ENCODE measurements at regions not wholly inside any gene's neighbourhood (a gene's known extent, or its start where the extent isn't known, plus 50 kb on each side); places are given as distances from the start of the nearest gene placed in this dataset.

DNA sequence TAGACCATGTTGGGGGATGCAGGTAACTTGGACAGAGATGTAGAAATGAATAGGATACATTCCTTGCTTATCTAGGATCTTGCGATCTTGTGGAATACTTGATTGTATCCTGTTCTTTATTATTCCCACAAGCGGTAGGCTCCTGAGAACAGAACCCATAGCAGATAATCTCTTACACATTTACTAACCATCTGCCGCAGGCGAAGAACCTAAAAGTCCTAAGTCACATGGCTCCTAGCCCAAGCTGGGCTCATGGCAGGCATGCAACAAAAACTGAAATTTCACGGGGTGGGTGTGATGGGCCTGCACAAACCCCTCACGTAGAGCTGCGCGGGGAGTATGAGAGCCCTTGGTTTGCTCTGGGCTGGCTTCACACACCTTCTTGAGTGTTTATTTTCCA, 177.4 kb upstream of the NECTIN1 start:
- peak overlapping the region in 3 of 4 donors; percentile 42 to 78 (median 62) for H3K27ac ChIP-seq
- no peaks in the 10 kb centered on the region for H3K9me3 ChIP-seq
- H3K4me3 ChIP-seq: no peak overlapping the region
- no peak for DNase-seq
- H3K4me1 ChIP-seq: peaks cover 0 to 35% (median 5%) of the 10 kb centered on the region in 4 donors
- TF ChIP-seq POLR2A (IDR thresholded peaks at IDR 0.05): no peak
- TF ChIP-seq, protein P1, sequence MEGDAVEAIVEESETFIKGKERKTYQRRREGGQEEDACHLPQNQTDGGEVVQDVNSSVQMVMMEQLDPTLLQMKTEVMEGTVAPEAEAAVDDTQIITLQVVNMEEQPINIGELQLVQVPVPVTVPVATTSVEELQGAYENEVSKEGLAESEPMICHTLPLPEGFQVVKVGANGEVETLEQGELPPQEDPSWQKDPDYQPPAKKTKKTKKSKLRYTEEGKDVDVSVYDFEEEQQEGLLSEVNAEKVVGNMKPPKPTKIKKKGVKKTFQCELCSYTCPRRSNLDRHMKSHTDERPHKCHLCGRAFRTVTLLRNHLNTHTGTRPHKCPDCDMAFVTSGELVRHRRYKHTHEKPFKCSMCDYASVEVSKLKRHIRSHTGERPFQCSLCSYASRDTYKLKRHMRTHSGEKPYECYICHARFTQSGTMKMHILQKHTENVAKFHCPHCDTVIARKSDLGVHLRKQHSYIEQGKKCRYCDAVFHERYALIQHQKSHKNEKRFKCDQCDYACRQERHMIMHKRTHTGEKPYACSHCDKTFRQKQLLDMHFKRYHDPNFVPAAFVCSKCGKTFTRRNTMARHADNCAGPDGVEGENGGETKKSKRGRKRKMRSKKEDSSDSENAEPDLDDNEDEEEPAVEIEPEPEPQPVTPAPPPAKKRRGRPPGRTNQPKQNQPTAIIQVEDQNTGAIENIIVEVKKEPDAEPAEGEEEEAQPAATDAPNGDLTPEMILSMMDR (IDR thresholded peaks at IDR 0.05): no peak
- H3K27me3 ChIP-seq: no peaks in the 10 kb centered on the region
- no peaks in the 10 kb centered on the region for H3K36me3 ChIP-seq

DNA sequence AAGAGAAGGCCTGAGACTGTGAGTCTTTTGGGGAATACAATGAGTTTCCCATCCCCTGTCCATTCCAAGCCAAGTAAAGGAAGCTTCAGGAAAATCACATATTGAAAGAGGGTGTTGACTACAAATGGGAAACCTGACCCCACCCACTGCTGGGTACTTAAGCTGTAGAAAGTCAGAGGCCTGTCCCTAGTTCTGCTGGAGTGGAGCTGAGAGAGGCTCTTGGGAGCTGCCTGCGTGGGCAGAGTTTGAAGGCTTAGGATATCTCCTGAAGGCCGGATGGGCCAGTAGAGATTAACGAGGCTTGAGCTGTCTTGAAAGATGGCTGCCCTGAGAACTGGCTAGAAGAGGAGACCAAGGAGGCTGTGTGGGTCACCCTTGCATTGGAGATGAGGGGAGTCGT, 176.2 kb upstream of the NECTIN1 start:
- Histone ChIP-seq H3K36me3 (no peaks in the 10 kb centered on the region), H3K4me3 (no peak overlapping the region), H3K4me1 (peaks cover 0 to 29% (median 5%) of the 10 kb centered on the region in 4 donors), H3K27me3 (no peaks in the 10 kb centered on the region), H3K27ac (peak overlapping the region in 3 of 4 donors; percentile 43 to 78 (median 44)), H3K9me3 (no peaks in the 10 kb centered on the region)
- DNase-seq: no peak
- TF ChIP-seq POLR2A (IDR thresholded peaks at IDR 0.05): no peak
- TF ChIP-seq, protein P1 (IDR thresholded peaks at IDR 0.05): no peak

DNA sequence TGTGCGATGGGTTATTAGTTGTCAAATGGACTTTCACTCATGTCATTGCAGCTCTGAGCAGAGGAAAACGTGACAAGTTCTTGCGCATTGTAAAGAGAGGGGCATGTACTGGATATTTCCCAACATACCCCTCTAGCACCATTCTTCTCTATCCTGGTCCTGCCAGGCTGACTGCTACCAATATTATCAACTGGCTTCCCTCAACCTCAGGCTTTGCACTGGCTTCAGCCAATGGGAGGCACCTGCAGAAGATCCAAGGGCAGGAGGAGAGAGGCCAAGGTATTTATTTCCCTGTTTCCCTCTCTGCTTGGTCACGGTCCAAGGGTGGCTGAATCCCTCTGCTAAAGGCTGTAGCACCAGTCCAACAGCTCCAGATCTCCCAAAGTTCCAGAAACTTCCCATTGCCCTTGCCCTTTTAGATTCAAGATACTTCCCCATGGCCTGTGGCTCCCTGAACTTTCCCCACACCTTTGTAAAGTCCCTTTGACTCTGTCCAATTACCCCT, 175.6 kb upstream of the NECTIN1 start:
- H3K27ac ChIP-seq: peak overlapping the region in 3 of 4 donors; percentile 43 to 78 (median 44)
- no peaks in the 10 kb centered on the region for H3K27me3 ChIP-seq
- H3K36me3 ChIP-seq: no peaks in the 10 kb centered on the region
- peaks cover 0 to 29% (median 5%) of the 10 kb centered on the region in 4 donors for H3K4me1 ChIP-seq
- no peaks in the 10 kb centered on the region for H3K9me3 ChIP-seq
- TF ChIP-seq, protein P1 (IDR thresholded peaks at IDR 0.05): no peak
- no peak for TF ChIP-seq POLR2A (IDR thresholded peaks at IDR 0.05)
- DNase-seq: peak in 1 of 3 donors; percentile 72
- no peak overlapping the region for H3K4me3 ChIP-seq

DNA sequence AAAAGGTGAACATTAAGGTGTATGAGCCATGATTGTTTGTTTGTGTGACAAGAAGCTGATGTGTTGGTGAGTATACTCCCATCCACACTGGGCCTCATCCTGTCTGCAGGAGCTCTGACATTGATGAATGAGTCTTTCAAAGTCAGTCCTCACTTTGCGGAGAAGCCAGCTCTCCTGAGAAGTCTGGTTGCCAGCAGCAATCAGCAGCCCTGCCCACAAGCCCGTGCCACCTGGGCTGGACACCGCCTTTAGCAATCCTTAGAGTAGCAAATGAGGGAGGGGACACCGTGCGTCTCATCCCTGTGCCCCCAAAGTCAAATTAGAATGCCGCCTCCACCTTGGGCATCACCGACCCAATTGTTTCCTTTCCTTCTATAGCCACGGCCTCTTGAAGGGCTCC, 174.8 kb upstream of the NECTIN1 start:
- no peaks in the 10 kb centered on the region for H3K9me3 ChIP-seq
- peak overlapping the region in 1 of 4 donors; percentile 78 for H3K27ac ChIP-seq
- TF ChIP-seq, protein P1 (IDR thresholded peaks at IDR 0.05): no peak
- TF ChIP-seq POLR2A (IDR thresholded peaks at IDR 0.05): no peak
- peaks cover 0 to 28% (median 5%) of the 10 kb centered on the region in 4 donors for H3K4me1 ChIP-seq
- no peaks in the 10 kb centered on the region for H3K27me3 ChIP-seq
- peak in 1 of 3 donors; percentile 45 for DNase-seq
- no peak overlapping the region for H3K4me3 ChIP-seq
- no peaks in the 10 kb centered on the region for H3K36me3 ChIP-seq

DNA sequence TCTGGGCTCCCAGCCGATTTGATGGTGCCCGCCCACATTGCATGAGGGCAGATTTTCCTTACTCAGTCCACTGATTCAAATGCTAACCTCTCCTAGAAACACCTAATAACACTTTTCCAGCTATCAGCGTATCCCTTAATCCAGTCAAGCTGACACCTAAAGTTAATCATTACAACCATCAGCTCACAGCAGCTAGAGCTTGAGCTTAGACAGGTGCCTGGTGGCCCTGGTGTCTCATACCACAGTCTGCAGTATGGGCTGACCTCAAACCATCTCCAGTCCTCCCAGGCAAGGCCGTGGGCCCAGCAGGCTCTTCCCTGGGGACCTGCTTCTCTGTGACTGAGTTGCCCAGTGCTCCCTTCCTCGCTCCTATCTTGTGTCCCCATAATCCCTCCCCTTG, 174.4 kb upstream of the NECTIN1 start:
- Histone ChIP-seq H3K9me3 (no peaks in the 10 kb centered on the region), H3K27me3 (no peaks in the 10 kb centered on the region), H3K27ac (peak overlapping the region in 2 of 4 donors; percentile 34 to 78), H3K4me3 (peak overlapping the region in 1 of 4 donors; percentile 25), H3K36me3 (no peaks in the 10 kb centered on the region), H3K4me1 (peaks cover 0 to 26% (median 5%) of the 10 kb centered on the region in 4 donors)
- DNase-seq: peak in 1 of 3 donors; percentile 45
- no peak for TF ChIP-seq POLR2A (IDR thresholded peaks at IDR 0.05)
- TF ChIP-seq, protein P1 (IDR thresholded peaks at IDR 0.05): no peak

All from Peyer's patch (tissue), 4 donors.